AG09319 (cell line): ENCODE measurements at regions not wholly inside any gene's neighbourhood (a gene's known extent, or its start where the extent isn't known, plus 50 kb on each side); places are given as distances from the start of the nearest gene placed in this dataset.

Experiments
- DNase-seq: peaks from one replicate; pipeline ENCODE4 v3.0.0-alpha.2; 2010; ENCODE audit warnings: low read depth; ENCODE audit errors: extremely low read depth
- TF ChIP-seq, protein P1 (sequence below): IDR thresholded peaks from 2 replicates; pipeline ENCODE4 v1.5.1; 2011; ENCODE audit warnings: low read depth, mild to moderate bottlenecking, inconsistent platforms, low read length, moderate library complexity

DNA sequence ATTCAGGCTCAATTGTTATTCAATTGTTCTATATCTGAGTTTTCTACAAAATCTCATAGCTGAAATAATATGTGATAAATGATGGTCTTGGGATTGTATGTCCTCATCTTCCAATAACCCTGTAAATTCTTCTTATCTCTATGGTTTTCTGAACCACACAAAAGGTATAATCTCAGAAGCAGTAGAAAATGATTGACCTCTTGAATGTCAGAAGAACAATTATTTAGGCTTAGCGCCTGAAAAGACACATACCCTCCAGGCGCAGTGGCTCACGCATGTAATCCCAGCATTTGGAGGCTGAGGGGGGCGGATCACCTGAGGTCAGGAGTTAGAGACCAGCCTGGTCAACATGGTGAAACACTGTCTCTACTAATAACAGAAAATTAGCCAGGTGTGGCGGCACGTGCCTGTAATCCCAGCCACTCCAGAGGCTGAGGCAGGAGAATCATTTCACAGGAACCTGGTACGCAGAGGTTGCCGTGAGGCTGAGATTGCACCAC, 288.0 kb upstream of the TBC1D5 start:
- DNase-seq, result no peak

DNA sequence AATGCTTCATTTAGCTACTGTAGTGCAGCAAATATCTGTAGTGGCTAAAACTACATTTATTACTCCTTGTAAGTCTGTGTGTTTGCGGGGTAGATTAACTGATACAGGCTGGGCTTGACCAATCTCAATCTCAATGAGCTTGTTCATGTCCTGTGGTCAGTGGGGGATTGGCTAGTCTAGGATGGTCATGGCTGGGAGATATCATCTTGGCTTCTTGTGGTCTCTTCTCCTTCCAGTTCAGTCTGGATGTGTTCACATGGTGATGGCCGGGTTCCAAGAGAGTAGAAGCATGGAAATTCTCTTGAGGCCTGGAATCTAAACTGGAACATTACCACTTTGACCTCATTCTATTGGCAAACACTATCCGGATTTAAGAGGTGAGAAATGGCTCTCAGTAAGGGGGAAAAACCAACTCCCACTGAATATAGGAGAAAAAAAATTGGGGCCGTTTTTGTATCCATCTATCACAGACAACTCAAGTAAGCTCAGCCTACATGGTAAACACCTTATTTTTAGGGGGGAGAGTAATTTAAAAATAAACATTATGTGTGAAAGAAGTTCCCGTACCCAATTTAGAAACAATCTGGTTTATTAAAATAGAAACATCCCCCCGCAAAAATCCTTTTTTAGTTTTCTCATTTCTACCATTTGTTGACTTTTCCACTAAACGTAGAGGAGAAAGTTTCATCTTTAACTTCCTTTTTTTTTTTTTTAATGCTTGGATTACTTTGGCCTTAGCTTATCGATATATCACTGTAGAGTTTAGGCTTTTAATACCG, 284.9 kb upstream of the TBC1D5 start:
- DNase-seq, result no peak
- TF ChIP-seq, protein P1, sequence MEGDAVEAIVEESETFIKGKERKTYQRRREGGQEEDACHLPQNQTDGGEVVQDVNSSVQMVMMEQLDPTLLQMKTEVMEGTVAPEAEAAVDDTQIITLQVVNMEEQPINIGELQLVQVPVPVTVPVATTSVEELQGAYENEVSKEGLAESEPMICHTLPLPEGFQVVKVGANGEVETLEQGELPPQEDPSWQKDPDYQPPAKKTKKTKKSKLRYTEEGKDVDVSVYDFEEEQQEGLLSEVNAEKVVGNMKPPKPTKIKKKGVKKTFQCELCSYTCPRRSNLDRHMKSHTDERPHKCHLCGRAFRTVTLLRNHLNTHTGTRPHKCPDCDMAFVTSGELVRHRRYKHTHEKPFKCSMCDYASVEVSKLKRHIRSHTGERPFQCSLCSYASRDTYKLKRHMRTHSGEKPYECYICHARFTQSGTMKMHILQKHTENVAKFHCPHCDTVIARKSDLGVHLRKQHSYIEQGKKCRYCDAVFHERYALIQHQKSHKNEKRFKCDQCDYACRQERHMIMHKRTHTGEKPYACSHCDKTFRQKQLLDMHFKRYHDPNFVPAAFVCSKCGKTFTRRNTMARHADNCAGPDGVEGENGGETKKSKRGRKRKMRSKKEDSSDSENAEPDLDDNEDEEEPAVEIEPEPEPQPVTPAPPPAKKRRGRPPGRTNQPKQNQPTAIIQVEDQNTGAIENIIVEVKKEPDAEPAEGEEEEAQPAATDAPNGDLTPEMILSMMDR, result no peak

More for the DNA sequence above, 288.0 kb upstream of the TBC1D5 start:
- TF ChIP-seq, protein P1, result no peak

DNA sequence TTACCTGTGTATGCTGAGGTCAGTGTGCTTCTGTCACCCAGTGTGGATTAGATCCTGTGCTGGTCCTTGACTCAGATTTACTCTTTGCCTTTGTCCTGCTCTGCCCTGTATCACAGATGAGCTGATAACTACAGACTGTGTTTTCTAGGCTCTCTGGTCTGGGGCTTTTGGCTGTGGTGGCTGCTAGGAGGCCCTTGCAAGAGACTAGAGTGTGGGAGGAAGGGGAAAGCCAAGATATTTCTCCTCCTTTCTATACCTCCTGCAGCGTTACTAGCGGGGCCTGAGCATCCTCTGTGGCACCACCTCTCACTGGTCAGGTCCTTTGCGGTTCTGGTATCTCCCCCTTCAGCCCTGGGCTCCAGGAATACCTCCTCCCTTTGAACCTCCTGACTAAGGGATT, 282.3 kb upstream of the TBC1D5 start:
- TF ChIP-seq, protein P1, result no peak
- no peak for DNase-seq

DNA sequence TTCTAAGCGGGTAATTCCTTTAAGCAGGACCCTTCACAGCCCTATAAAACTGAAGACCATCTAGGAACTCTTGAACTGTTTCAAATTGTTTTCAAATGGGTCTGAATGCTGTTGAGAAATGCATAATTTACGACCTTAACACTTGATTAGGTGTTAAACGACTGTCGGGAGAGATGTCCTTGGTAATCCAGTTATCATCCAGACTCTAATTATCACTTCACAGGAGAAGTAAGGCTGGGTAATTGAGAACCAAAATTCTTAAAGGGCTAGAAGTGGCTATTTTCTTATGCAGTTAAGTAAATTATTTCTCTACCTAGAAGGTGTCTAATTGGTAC, 276.7 kb upstream of the TBC1D5 start:
- no peak for DNase-seq
- TF ChIP-seq, protein P1, result no peak

DNA sequence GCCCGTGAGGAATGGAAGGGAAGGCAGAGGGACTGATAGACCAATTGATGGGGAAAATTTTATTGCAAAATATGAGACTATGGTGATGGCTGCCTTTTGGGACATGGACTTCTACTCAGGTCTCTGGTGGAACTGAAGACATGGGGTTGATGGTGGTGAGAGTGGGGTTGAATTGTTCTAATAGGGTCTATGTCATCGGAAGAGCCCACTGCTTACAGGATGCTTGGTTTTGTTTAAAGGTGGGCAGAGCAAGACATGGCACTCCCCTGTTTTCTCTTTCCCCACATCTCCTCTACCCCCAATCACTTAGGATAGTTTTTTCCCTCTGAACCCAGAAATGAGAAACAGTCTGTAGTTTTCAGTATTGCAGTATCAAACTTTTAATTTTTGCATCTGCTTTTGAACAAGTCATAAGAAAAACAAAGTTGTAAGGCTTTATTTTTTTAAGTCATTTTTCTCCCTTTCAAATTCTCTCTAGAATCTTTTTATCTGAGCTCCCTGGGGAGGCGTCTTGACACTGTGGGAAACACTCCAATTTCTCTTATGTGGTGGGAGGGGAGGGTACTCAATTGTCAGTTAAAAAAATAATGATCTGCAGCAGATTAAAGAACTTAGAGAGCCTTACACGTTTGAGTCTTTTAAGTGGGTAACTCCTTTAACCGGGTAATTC, 276.2 kb upstream of the TBC1D5 start:
- DNase-seq, result no peak
- TF ChIP-seq, protein P1, result no peak

DNA sequence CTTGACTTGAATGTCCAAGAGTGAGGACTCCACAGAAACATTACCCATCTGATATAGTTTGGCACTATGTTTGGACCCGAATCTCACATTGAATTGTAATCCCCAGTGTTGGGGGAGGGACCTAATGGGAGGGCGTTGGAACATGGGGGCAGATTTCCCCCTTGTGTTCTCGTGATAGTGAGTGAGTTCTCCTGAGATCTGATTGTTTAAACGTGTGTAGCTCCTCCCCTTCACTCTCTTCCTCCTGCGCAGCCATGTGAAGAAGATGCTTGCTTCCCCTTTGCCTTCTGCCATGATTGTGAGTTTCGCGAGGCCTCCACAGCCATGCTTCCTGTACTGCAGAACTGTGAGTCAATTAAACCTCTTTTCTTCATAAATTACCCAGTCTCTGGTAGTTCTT, 273.9 kb upstream of the TBC1D5 start:
- DNase-seq, result no peak
- TF ChIP-seq, protein P1, result no peak

DNA sequence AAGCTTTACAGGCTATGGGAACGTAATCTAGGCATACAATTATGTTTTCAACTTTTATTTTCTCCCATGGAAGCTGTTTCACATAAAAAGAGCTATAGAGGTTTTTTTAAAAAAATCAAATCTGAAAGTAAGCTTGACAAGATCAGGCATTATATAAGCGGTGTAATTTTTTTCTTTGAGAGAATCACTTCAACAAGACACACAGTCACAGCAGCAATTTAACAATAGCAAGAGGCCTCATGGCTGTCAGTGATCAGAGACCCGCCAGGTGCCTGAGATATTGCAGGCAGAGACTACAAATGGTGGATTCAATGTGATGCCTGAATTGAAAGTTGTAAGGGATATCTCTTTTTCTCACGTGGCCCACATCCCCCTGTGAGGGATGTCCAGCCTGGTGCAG, 270.5 kb upstream of the TBC1D5 start:
- TF ChIP-seq, protein P1, result no peak
- DNase-seq, result no peak
